Activated naive CD4-positive, alpha-beta T cell treated with anti-CD3 and anti-CD28 coated beads for 36 hours (primary cell): ENCODE measurements at regions not wholly inside any gene's neighbourhood (a gene's known extent, or its start where the extent isn't known, plus 50 kb on each side); places are given as distances from the start of the nearest gene placed in this dataset.

ENCODE experiments used
- CTCF ChIA-PET: fragments of 350-600 bp; sonication (Branson Sonifier 250); formaldehyde crosslinking; loops from one replicate; lab custom pipeline; 2021; ENCODE audit warnings: antibody characterized with exemption; lab: Charles Lee
- DNase-seq: peaks from one replicate; pipeline ENCODE4 v3.0.0-alpha.2; 2020
- H3K27ac Mint-ChIP-seq: one replicate; pipeline ENCODE4 v1.8.0; 2021; ENCODE audit warnings: mild to moderate bottlenecking, mixed read lengths
- H3K27me3 Mint-ChIP-seq: one replicate; pipeline ENCODE4 v1.8.0; 2021; ENCODE audit warnings: low read depth, mixed read lengths
- H3K36me3 Mint-ChIP-seq: one replicate; pipeline ENCODE4 v1.8.0; 2021; ENCODE audit warnings: low read depth, mixed read lengths
- H3K4me1 Mint-ChIP-seq: one replicate; pipeline ENCODE4 v1.8.0; 2021; ENCODE audit warnings: low read depth, mixed read lengths
- H3K4me3 Mint-ChIP-seq: one replicate; pipeline ENCODE4 v1.8.0; 2021; ENCODE audit warnings: mild to moderate bottlenecking, moderate library complexity, mixed read lengths
- H3K9me3 Mint-ChIP-seq: one replicate; pipeline ENCODE4 v1.8.0; 2021; ENCODE audit warnings: mixed read lengths
- intact Hi-C: fragments of 100-400 bp; cut with micrococcal nuclease; formaldehyde crosslinking; loops from one replicate; pipeline ENCODE4 v1.15.1; 2023

- H3K27me3 Mint-ChIP-seq = no peaks in the 10 kb centered on the region
- peaks cover 18% of the 10 kb centered on the region for H3K9me3 Mint-ChIP-seq
- no peak overlapping the region for H3K4me3 Mint-ChIP-seq
- H3K36me3 Mint-ChIP-seq = no peaks in the 10 kb centered on the region
- intact Hi-C loops = loop anchor here (5.0 kb wide), 1 partner anchor 167 kb away; no protein-coding TSS in a partner anchor
- CTCF ChIA-PET = no interaction called here
- H3K27ac Mint-ChIP-seq = no peak overlapping the region
- no peak for DNase-seq
- peaks cover 15% of the 10 kb centered on the region for H3K4me1 Mint-ChIP-seq
These were observed 147.5 kb upstream of the SMLR1 start for GRCh38 chr6:130679684-130680083.

GRCh38 chr6:130680116-130680515 is 147.1 kb upstream of the SMLR1 start:
- no peaks in the 10 kb centered on the region for H3K36me3 Mint-ChIP-seq
- H3K9me3 Mint-ChIP-seq = peaks cover 18% of the 10 kb centered on the region
- no peak for DNase-seq
- H3K4me1 Mint-ChIP-seq = peaks cover 15% of the 10 kb centered on the region
- intact Hi-C loops = no loop called here
- H3K27ac Mint-ChIP-seq = no peak overlapping the region
- no peaks in the 10 kb centered on the region for H3K27me3 Mint-ChIP-seq
- H3K4me3 Mint-ChIP-seq = no peak overlapping the region
- CTCF ChIA-PET = no interaction called here

GRCh38 chr6:130681028-130681427 is 146.2 kb upstream of the SMLR1 start:
- no peak overlapping the region for H3K27ac Mint-ChIP-seq
- CTCF ChIA-PET = interaction anchor here (1.0 kb wide), 1 partner anchor 17 kb away, joined by 3 read pairs; no protein-coding TSS in a partner anchor
- H3K9me3 Mint-ChIP-seq = peaks cover 18% of the 10 kb centered on the region
- intact Hi-C loops = no loop called here
- no peak overlapping the region for H3K4me3 Mint-ChIP-seq
- H3K4me1 Mint-ChIP-seq = peaks cover 13% of the 10 kb centered on the region
- DNase-seq = no peak
- no peaks in the 10 kb centered on the region for H3K36me3 Mint-ChIP-seq
- H3K27me3 Mint-ChIP-seq = no peaks in the 10 kb centered on the region

- Mint-ChIP-seq H3K4me3 (no peak overlapping the region), H3K9me3 (peaks cover 11% of the 10 kb centered on the region), H3K4me1 (peaks cover 5% of the 10 kb centered on the region), H3K27ac (no peak overlapping the region), H3K36me3 (no peaks in the 10 kb centered on the region), H3K27me3 (no peaks in the 10 kb centered on the region)
- CTCF ChIA-PET = interaction anchor here (0.7 to 1.0 kb wide), 2 partner anchors 16 to 596 kb away, joined by 3 read pairs; no protein-coding TSS in a partner anchor
- DNase-seq = no peak
- intact Hi-C loops = no loop called here
These were observed 145.1 kb upstream of the SMLR1 start for GRCh38 chr6:130682066-130682465.

GRCh38 chr6:130683761-130684517 is 143.3 kb upstream of the SMLR1 start:
- Mint-ChIP-seq H3K4me1 (no peaks in the 10 kb centered on the region), H3K9me3 (no peaks in the 10 kb centered on the region), H3K36me3 (no peaks in the 10 kb centered on the region), H3K27ac (no peak overlapping the region), H3K4me3 (no peak overlapping the region), H3K27me3 (no peaks in the 10 kb centered on the region)
- DNase-seq = no peak
- CTCF ChIA-PET = interaction anchor here (0.6 kb wide), 1 partner anchor 188 kb away, joined by 4 read pairs; no protein-coding TSS in a partner anchor
- intact Hi-C loops = no loop called here

GRCh38 chr6:130692659-130693058 is 134.5 kb upstream of the SMLR1 start:
- H3K9me3 Mint-ChIP-seq = peaks cover 3% of the 10 kb centered on the region
- intact Hi-C loops = no loop called here
- H3K4me3 Mint-ChIP-seq = no peak overlapping the region
- H3K36me3 Mint-ChIP-seq = no peaks in the 10 kb centered on the region
- H3K4me1 Mint-ChIP-seq = peaks cover 11% of the 10 kb centered on the region
- CTCF ChIA-PET = no interaction called here
- H3K27me3 Mint-ChIP-seq = no peaks in the 10 kb centered on the region
- H3K27ac Mint-ChIP-seq = no peak overlapping the region
- no peak for DNase-seq

GRCh38 chr6:130693944-130694343 is 133.3 kb upstream of the SMLR1 start:
- intact Hi-C loops = no loop called here
- no peak for DNase-seq
- Mint-ChIP-seq H3K27me3 (no peaks in the 10 kb centered on the region), H3K4me1 (peaks cover 13% of the 10 kb centered on the region), H3K4me3 (no peak overlapping the region), H3K9me3 (peaks cover 3% of the 10 kb centered on the region), H3K36me3 (no peaks in the 10 kb centered on the region), H3K27ac (no peak overlapping the region)
- CTCF ChIA-PET = interaction anchor here (0.6 to 0.8 kb wide), 3 partner anchors 370 to 654 kb away, joined by 3 to 5 read pairs (median 3); no protein-coding TSS in a partner anchor

GRCh38 chr6:130694606-130695005 is 132.6 kb upstream of the SMLR1 start:
- H3K4me1 Mint-ChIP-seq = peaks cover 13% of the 10 kb centered on the region
- no peaks in the 10 kb centered on the region for H3K36me3 Mint-ChIP-seq
- peaks cover 3% of the 10 kb centered on the region for H3K9me3 Mint-ChIP-seq
- H3K27me3 Mint-ChIP-seq = no peaks in the 10 kb centered on the region
- H3K27ac Mint-ChIP-seq = no peak overlapping the region
- intact Hi-C loops = loop anchor here (5.0 kb wide), 1 partner anchor 177 kb away; no protein-coding TSS in a partner anchor
- DNase-seq = no peak
- CTCF ChIA-PET = interaction anchor here (0.6 to 0.8 kb wide), 2 partner anchors 371 to 654 kb away, joined by 3 to 5 read pairs; no protein-coding TSS in a partner anchor
- no peak overlapping the region for H3K4me3 Mint-ChIP-seq

- H3K36me3 Mint-ChIP-seq = no peaks in the 10 kb centered on the region
- intact Hi-C loops = loop anchor here (5.0 kb wide), 1 partner anchor 180 kb away; no protein-coding TSS in a partner anchor
- peaks cover 3% of the 10 kb centered on the region for H3K9me3 Mint-ChIP-seq
- no peaks in the 10 kb centered on the region for H3K27me3 Mint-ChIP-seq
- DNase-seq = no peak
- no peak overlapping the region for H3K27ac Mint-ChIP-seq
- no peak overlapping the region for H3K4me3 Mint-ChIP-seq
- peaks cover 15% of the 10 kb centered on the region for H3K4me1 Mint-ChIP-seq
- CTCF ChIA-PET = interaction anchor here (1.3 to 1.5 kb wide), 2 partner anchors 371 to 374 kb away, joined by 4 to 9 read pairs; no protein-coding TSS in a partner anchor
These were observed 130.4 kb upstream of the SMLR1 start for GRCh38 chr6:130696806-130697205.

- no peak for DNase-seq
- CTCF ChIA-PET = interaction anchor here (0.7 to 2.7 kb wide), 25 partner anchors 11 to 403 kb away, joined by 3 to 22 read pairs (median 4); no protein-coding TSS in a partner anchor
- Mint-ChIP-seq H3K9me3 (peaks cover 3% of the 10 kb centered on the region), H3K4me1 (peaks cover 19% of the 10 kb centered on the region), H3K36me3 (no peaks in the 10 kb centered on the region), H3K4me3 (no peak overlapping the region), H3K27ac (no peak overlapping the region), H3K27me3 (no peaks in the 10 kb centered on the region)
- intact Hi-C loops = loop anchor here (5.0 kb wide), 1 partner anchor 180 kb away; no protein-coding TSS in a partner anchor
These were observed 129.8 kb upstream of the SMLR1 start for GRCh38 chr6:130697271-130697994.

GRCh38 chr6:130697995-130698535 is 129.1 kb upstream of the SMLR1 start:
- Mint-ChIP-seq H3K4me3 (no peak overlapping the region), H3K27me3 (no peaks in the 10 kb centered on the region), H3K27ac (no peak overlapping the region), H3K36me3 (no peaks in the 10 kb centered on the region), H3K9me3 (peaks cover 3% of the 10 kb centered on the region), H3K4me1 (peaks cover 19% of the 10 kb centered on the region)
- peak; percentile 79 for DNase-seq
- CTCF ChIA-PET = interaction anchor here (0.5 to 2.7 kb wide), 41 partner anchors 9 to 1213 kb away, joined by 3 to 22 read pairs (median 3); no protein-coding TSS in a partner anchor
- intact Hi-C loops = loop anchor here (1.0 to 5.0 kb wide), 5 partner anchors 145 to 651 kb away; no protein-coding TSS in a partner anchor

GRCh38 chr6:130699742-130700141 is 127.5 kb upstream of the SMLR1 start:
- CTCF ChIA-PET = interaction anchor here (0.9 to 2.7 kb wide), 5 partner anchors 17 to 378 kb away, joined by 3 to 22 read pairs (median 3); no protein-coding TSS in a partner anchor
- Mint-ChIP-seq H3K4me1 (peaks cover 10% of the 10 kb centered on the region), H3K27me3 (no peaks in the 10 kb centered on the region), H3K9me3 (peaks cover 3% of the 10 kb centered on the region), H3K4me3 (no peak overlapping the region), H3K27ac (no peak overlapping the region), H3K36me3 (no peaks in the 10 kb centered on the region)
- DNase-seq = no peak
- intact Hi-C loops = loop anchor here (2.0 to 5.0 kb wide), 2 partner anchors 182 to 653 kb away; no protein-coding TSS in a partner anchor
